HAP-1 (cell line): ENCODE measurements at regions not wholly inside any gene's neighbourhood (a gene's known extent, or its start where the extent isn't known, plus 50 kb on each side); places are given as distances from the start of the nearest gene placed in this dataset.
"Not testable (repeated sequence)": the region's sequence is repeated elsewhere in the genome, so short reads cannot be mapped to it uniquely, and the experiment has no call there.

Experiments
- DNase-seq, 2 experiments: peaks; one replicate each; pipeline ENCODE4 v3.0.0-alpha.2; 2016 to 2020; ENCODE audit warnings: low spot score in 2 of 2
- H3K27me3 ChIP-seq: fragments of 250-450 bp; sonication (Bioruptor Pico); 2 replicates; pipeline ENCODE4 v1.5.1; 2020; ENCODE audit warnings: low read depth, mild to moderate bottlenecking, moderate library complexity
- H3K36me3 ChIP-seq: fragments of 250-450 bp; sonication (Bioruptor Pico); replicated peaks from 2 replicates; pipeline ENCODE4 v1.5.1; 2020; ENCODE audit warnings: mild to moderate bottlenecking
- H3K4me1 ChIP-seq: fragments of 250-450 bp; sonication (Bioruptor Pico); 2 replicates; pipeline ENCODE4 v1.5.1; 2020; ENCODE audit warnings: mild to moderate bottlenecking
- H3K4me3 ChIP-seq: fragments of 250-450 bp; sonication (Bioruptor Pico); 2 replicates; pipeline ENCODE4 v1.5.1; 2020; ENCODE audit warnings: mild to moderate bottlenecking, moderate library complexity
- H3K9me3 ChIP-seq: fragments of 250-450 bp; sonication (Bioruptor Pico); 2 replicates; pipeline ENCODE4 v1.5.1; 2020; ENCODE audit warnings: mild to moderate bottlenecking, moderate library complexity
- in situ Hi-C: fragments of 300-500 bp; cut with MboI; formaldehyde crosslinking; loops from 3 replicates; pipeline ENCODE4 v1.14.3; 2020; ENCODE audit warnings: low sequenced_read_pairs, inconsistent platforms, mixed read lengths

GRCh38 chr18:57879924-57880323 lies 76.8 kb upstream of the ATP8B1 start:
- H3K27me3 ChIP-seq, DNase-seq, H3K4me1 ChIP-seq, H3K4me3 ChIP-seq, H3K36me3 ChIP-seq, H3K9me3 ChIP-seq: not testable (repeated sequence)
- in situ Hi-C loops: loop anchor here (10.0 to 25.0 kb wide), 2 partner anchors 245 to 307 kb away; no protein-coding TSS in a partner anchor

- Histone ChIP-seq H3K27me3 (no peaks in the 10 kb centered on the region), H3K4me1 (no peaks in the 10 kb centered on the region), H3K36me3 (no peaks in the 10 kb centered on the region), H3K9me3 (0 out of 2 replicates have a peak, but pooled peaks cover 2% of the 10 kb centered on the region), H3K4me3 (no peak overlapping the region)
- no peak for DNase-seq
- in situ Hi-C loops: no loop called here
Measured at GRCh38 chr18:57869221-57869620, 66.1 kb upstream of the ATP8B1 start.

GRCh38 chr18:57866355-57866754 lies 63.2 kb upstream of the ATP8B1 start:
- no peak for DNase-seq
- Histone ChIP-seq H3K36me3 (no peaks in the 10 kb centered on the region), H3K4me3 (no peak overlapping the region), H3K27me3 (no peaks in the 10 kb centered on the region), H3K4me1 (no peaks in the 10 kb centered on the region), H3K9me3 (no peaks in the 10 kb centered on the region)
- in situ Hi-C loops: no loop called here

- Histone ChIP-seq H3K4me3 (no peak overlapping the region), H3K27me3 (peaks cover 10% of the 10 kb centered on the region), H3K36me3 (no peaks in the 10 kb centered on the region), H3K9me3 (no peaks in the 10 kb centered on the region), H3K4me1 (no peaks in the 10 kb centered on the region)
- in situ Hi-C loops: no loop called here
- no peak for DNase-seq
Measured at GRCh38 chr18:57864615-57865121, 61.6 kb upstream of the ATP8B1 start.

DNA sequence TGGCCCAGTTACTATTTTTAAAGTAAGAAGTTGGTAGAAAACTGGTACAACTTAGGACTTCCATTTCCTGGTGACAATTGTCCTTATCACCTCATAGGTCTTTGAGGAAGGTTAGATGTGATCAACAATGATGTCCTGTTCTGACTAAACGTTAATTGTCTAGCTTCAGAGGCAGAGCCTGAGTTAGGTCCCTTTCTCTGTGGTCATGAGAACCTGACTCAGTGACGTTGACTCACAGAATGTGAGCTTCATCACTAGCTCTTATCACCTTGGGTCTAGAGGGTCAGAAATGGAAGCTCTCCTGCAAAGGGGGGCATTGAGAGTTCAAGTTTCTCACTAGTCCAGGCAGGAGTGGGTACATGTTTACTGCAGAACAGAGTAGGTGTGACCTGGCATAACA lies 60.6 kb upstream of the ATP8B1 start:
- Histone ChIP-seq H3K4me3 (no peak overlapping the region), H3K9me3 (no peaks in the 10 kb centered on the region), H3K27me3 (peaks cover 10% of the 10 kb centered on the region), H3K36me3 (no peaks in the 10 kb centered on the region), H3K4me1 (no peaks in the 10 kb centered on the region)
- no peak for DNase-seq
- in situ Hi-C loops: no loop called here

DNA sequence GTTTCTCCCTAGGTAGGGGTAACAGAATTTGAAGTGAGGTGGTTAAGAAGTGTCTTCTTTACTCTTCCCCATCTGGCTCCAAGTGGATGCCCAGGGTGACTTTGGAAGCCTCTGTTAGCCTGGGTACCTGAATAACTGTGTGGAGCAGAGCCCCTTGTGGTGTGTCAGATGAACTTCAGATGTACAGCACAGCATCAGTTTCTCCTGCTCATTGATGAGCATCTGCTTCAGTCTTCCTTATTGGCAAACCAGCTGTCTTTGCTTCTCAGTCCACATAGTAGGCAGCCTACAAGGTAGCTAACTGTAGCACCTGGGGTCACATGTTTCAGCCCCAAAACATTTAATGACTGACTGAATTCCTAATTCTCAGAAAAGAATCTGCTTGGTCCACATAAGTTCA lies 56.2 kb upstream of the ATP8B1 start:
- Histone ChIP-seq H3K9me3 (no peaks in the 10 kb centered on the region), H3K4me3 (no peak overlapping the region), H3K4me1 (no peaks in the 10 kb centered on the region), H3K36me3 (no peaks in the 10 kb centered on the region), H3K27me3 (peaks cover 38% of the 10 kb centered on the region)
- in situ Hi-C loops: no loop called here
- DNase-seq: peak; percentile 28

- Histone ChIP-seq H3K4me3 (no peak overlapping the region), H3K9me3 (no peaks in the 10 kb centered on the region), H3K4me1 (no peaks in the 10 kb centered on the region), H3K27me3 (peaks cover 45% of the 10 kb centered on the region), H3K36me3 (no peaks in the 10 kb centered on the region)
- in situ Hi-C loops: no loop called here
- DNase-seq: peak in 1 of 2 experiments; percentile 8
Measured at GRCh38 chr18:57856557-57857280, 53.6 kb upstream of the ATP8B1 start.

DNA sequence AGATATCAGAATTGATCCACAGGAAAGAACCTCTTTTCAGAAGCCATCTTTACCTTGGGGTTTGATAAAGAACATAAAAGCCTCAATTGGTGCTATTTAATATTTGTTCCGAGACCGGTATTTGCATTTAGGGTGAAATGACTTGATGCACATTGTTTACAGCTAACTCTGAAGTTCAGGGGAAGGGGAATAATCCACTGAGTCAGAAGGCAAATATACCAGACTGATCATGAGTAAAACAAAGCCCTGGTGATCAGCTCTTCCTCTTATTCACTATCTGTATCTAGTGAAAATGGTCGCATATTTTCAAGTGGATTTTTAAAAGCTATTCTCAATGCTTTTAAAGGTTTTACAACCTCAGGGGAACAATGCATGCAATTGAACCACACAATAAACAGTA lies 53.0 kb upstream of the ATP8B1 start:
- H3K27me3 ChIP-seq: peaks cover 45% of the 10 kb centered on the region
- H3K4me1 ChIP-seq: no peaks in the 10 kb centered on the region
- H3K4me3 ChIP-seq: no peak overlapping the region
- DNase-seq: no peak
- H3K36me3 ChIP-seq: no peaks in the 10 kb centered on the region
- in situ Hi-C loops: no loop called here
- no peaks in the 10 kb centered on the region for H3K9me3 ChIP-seq

GRCh38 chr18:57855551-57855950 lies 52.4 kb upstream of the ATP8B1 start:
- DNase-seq: no peak
- Histone ChIP-seq H3K27me3 (peaks cover 39% of the 10 kb centered on the region), H3K36me3 (no peaks in the 10 kb centered on the region), H3K4me3 (no peak overlapping the region), H3K9me3 (no peaks in the 10 kb centered on the region), H3K4me1 (no peaks in the 10 kb centered on the region)
- in situ Hi-C loops: no loop called here

DNA sequence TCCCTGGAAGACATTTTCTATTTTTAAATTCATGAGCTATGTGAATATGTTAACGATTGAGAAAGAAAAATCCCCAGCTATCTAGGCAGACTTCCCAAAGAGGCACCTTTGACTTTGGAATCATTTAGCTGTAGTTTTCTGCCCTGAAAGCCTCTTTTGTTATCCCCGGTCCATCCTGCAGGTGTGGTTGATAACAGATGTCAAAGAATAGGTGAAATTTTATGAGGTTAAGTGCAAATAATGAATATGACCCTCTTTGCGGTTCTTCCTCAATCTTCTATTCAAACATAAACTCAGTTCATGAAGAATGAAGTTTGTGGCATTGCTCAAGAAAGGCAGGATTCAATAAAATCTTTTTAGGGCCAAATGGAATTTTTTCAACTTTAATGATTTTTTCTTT lies 51.6 kb upstream of the ATP8B1 start:
- Histone ChIP-seq H3K4me3 (no peak overlapping the region), H3K36me3 (no peaks in the 10 kb centered on the region), H3K27me3 (peaks cover 35% of the 10 kb centered on the region), H3K9me3 (no peaks in the 10 kb centered on the region), H3K4me1 (no peaks in the 10 kb centered on the region)
- in situ Hi-C loops: no loop called here
- DNase-seq: no peak

DNA sequence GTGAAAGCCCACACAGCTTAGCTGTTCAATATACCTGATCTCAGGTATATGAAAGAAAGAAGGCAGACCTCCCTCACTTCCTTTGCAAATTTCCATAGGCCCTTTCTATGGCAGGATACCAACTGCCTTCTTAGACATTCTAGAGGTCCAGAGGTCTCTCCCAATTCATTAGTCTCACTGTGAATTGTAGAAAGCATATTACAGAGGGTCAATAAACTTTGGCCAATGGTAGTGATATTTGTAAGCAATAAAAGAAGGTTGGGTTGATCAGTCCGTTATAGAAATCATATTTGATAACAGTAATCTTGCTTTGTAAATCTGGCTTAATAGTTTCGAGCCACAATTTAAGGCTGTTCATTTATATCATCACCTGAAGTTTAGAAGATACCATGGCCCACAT lies 50.7 kb upstream of the ATP8B1 start:
- H3K4me3 ChIP-seq: no peak overlapping the region
- in situ Hi-C loops: no loop called here
- no peak for DNase-seq

DNA sequence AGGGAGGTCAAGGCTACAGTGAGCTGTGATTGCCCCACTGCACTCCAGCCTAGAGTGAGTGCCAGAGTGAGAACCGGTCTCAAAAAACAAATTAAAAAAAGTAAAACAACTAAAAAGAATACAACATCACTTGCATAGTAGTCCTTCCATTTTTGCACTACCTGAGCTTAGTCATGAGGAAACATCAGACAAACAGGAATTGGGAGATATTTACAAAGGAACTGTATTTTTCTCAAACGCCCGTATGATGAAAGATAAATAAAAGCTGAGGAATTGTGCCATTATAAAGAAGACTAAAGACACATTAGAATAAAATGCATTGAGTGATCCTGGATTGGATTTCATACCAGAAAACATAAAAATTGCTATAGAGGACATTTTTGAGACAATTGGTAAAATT lies 50.0 kb upstream of the ATP8B1 start:
- H3K27me3 ChIP-seq: peaks cover 37% of the 10 kb centered on the region
- in situ Hi-C loops: no loop called here

More for the DNA sequence above, 50.7 kb upstream of the ATP8B1 start:
- Histone ChIP-seq H3K4me1 (no peaks in the 10 kb centered on the region), H3K36me3 (no peaks in the 10 kb centered on the region), H3K9me3 (no peaks in the 10 kb centered on the region), H3K27me3 (peaks cover 38% of the 10 kb centered on the region)

More for the DNA sequence above, 50.0 kb upstream of the ATP8B1 start:
- Histone ChIP-seq H3K9me3 (no peaks in the 10 kb centered on the region), H3K4me1 (no peaks in the 10 kb centered on the region), H3K36me3 (no peaks in the 10 kb centered on the region), H3K4me3 (no peak overlapping the region)
- DNase-seq: no peak
